Activated CD4-positive, alpha-beta T cell treated with anti-CD3 and anti-CD28 coated beads, Interleukin-2, amount 50 U/mL, for 1 hour (primary cell): ENCODE measurements at regions not wholly inside any gene's neighbourhood (a gene's known extent, or its start where the extent isn't known, plus 50 kb on each side); places are given as distances from the start of the nearest gene placed in this dataset.

Experiments used
- DNase-seq: peaks from one replicate; pipeline ENCODE4 v3.0.0-alpha.2; 2020

DNA sequence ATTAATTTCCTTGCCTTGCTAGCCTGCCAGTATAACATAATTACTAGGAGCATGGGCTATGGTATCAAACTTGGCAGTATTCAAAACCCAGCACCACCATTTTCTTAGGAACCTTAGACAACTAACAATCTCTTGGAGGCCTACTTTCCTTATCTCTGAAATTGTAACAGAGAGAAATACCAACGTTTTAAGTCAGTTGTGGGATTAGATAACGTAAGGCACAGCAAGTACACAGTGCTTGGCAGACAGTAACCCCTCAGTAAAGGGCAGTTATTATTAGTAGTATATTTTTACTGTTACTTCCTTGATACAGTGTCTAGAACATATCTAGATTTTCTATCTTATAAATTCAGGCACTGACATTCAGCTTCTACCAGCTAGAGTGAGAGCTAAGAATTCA lies 309.6 kb downstream of the ACTL7B start:
- no peak for DNase-seq

DNA sequence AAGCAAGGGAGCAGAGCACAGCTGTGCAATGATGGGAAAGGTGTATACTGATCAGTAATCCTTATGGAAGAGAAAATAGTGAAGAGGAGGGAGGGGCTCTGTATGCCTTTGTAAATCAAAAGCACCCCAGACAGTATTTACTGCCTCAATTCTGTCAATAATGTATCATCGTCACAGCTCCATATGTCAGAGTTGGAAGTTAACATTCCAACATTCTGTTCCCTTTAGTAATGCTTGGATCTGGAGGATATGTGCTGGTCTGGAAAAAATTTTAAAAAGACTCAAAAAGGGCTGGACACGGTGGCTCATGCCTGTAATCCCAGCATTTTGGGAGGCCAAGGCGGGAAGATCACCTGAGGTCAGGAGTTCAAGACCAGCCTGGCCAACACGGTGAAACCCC lies 310.4 kb downstream of the ACTL7B start:
- no peak for DNase-seq

DNA sequence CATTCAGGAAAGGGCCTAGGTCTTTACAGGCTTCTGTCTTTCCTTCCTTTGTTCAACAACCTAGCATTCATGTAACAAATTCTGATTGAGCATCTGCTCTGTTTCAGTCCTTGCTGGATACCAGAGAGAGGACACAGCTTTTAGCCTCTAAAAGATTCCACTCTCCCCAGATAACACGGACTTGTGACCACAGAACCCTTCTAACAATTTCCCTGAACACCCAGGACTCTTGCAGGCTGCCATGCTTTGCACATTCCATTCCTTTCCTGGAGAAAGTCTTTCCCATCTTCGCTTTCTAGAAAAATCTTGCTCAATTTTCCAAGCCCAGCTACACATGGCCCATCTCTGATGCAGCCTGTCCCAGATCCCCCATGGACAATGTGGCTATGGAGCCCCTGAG lies 310.9 kb downstream of the ACTL7B start:
- no peak for DNase-seq

- DNase-seq, result no peak
Measured at GRCh38 chr9:108543251-108543778, 312.5 kb downstream of the ACTL7B start.

- DNase-seq, result no peak
Measured at GRCh38 chr9:108537756-108538155, 318.0 kb downstream of the ACTL7B start.

DNA sequence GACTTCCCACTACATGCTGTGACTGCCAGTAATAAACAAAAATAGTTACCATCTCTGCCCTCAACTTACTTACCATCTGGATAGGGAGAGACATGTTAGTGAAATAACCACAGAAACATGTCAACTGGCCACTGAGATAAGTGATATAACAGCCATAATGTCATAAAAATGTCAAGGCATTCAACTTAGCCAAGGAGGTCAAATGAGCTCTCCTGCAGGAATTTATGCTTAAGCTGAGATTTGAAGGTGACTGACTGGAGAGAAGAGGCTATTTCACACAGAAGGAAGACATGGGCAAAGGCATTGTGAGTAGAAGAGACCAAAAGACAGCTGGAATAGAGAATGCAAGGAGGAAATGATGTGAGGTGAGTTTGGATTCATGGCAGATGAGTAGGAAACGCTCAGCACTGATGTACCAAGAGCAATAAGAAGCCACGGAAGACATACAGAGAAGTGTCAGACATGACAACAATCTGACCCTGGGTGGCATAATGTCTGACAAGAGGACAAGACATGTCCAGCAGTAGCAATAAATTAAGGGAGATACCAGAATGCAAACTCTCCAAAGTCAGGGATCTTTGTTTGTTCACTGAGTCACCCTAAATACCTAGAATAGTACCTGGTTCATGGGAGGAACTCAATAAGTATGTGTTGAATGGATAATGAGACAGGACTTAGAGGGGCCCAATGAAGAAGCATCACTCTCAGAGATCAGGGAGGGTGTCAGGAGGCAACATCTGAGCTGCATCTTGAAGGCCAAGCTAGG lies 318.8 kb downstream of the ACTL7B start:
- no peak for DNase-seq

DNA sequence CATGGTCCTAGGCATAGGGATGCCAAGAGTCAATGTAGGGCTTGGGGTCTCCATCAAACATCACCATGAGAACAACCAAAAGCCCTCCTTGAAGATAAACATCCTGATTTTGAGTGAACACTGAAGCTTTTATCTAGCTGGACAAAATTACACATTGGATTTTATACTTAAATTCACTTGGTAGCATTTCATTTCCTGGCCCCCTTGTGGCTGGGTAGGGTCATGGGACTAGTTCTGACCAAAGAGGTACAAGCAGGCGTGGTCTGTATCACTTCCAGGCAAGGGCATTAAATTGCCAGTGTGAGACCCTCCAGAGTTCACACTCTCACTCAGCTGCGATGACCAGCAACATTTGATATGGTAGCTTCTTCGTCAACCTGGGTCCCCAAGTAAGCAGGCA lies 320.3 kb downstream of the ACTL7B start:
- no peak for DNase-seq

GRCh38 chr9:108534741-108535140 lies 321.0 kb downstream of the ACTL7B start:
- DNase-seq, result no peak

GRCh38 chr9:108530141-108530540 lies 325.6 kb downstream of the ACTL7B start:
- DNase-seq, result no peak

GRCh38 chr9:108528231-108528630 lies 327.6 kb downstream of the ACTL7B start:
- no peak for DNase-seq

DNA sequence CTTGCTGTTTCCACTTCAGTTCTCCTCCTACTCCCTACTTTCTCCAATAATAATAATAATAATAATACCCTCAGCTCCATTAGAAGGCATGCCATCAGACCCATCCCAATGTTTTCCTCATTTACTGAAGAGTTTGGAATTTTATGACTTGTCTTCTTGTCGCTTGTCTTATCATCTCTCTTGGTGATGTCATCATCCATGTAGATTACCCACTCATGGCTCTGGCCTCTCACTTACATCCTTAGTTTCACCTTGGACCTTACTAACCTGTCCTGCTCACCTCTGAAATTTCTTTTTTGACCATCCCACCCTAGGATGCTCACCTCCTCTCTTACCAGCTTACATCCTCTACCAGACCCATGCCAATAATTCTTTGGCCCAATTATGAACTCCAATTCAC lies 329.3 kb downstream of the ACTL7B start:
- DNase-seq, result no peak

DNA sequence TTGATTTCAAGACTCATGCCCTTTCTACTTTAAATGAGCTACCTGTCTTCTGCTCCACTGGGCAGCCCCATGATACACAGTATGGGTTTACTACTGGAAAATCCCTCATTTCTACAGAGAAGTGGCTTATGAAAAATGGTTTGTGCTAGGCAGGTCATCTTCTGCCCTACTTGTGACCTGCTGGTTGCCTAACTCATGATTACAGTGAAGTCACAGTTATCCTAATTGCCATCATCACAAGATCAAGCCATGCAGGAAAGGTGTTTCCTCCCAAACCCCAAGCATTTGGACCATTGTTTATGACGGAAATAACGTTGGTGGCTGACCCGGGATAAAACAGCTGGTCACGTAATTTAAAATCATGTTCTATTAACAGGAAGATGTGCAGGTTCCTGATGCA lies 330.6 kb downstream of the ACTL7B start:
- no peak for DNase-seq

DNA sequence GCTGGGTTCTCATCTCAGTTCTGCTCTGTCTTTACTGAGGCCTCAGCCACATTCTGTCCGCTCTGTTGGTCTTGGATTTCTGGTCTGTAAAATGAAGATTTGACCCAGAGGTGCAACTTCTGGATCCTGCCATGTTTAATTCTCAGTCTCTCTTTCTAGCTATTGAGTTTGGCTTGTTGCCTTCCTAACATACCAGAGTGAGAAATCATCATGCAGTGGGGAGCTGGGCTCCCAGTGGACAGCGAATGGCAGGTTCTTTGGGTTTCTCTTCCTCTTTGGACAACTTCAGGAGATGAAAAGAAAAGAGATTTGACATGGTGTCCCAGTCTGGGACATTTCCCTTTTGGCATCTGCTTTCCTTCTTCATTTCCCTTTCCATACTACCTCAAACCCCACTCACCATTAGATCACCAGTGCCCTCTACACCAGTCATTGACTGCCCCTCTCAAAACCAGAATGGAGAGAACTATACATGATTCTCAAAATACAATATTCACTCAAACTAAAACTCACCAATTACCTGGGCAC lies 334.7 kb downstream of the ACTL7B start:
- DNase-seq, result no peak

GRCh38 chr9:108519437-108519836 lies 336.3 kb downstream of the ACTL7B start:
- no peak for DNase-seq

GRCh38 chr9:108517651-108518365 lies 338.0 kb downstream of the ACTL7B start:
- no peak for DNase-seq

DNA sequence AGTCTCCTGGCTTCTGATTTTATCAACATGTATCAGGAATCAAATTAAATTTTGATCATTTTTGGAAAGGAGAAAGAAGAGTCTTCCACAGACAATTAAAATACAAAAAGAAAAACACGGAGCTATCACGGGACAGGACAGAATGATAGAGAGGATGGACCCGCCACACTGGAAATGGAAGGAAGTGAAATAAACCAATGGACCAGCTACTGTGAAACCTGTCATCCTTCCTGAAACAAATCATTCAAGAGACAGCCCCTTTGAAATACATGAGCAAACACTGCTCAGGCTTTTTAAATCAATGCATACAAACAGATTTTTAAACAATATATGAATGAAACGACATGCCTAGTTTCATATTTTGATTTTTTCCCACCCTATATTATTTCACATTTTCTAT lies 339.4 kb downstream of the ACTL7B start:
- DNase-seq, result no peak

DNA sequence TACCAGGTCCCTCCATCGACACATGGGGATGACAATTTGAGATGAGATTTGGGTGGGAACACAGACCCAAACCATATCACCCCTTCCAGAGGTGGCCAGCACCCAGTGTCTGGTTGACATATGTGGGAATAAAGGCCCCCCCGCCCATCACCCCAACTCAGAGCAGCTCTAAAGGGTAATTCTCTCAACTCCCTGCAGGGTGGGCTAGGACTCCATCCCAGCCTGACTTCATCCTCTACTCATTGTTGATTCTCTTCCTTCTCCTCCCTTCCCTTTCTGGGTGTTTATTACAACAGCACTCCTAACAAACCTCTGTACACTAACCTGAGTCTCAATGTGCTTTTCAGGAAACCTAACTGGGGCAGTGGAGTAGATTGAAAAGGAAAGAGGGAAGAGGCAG lies 339.9 kb downstream of the ACTL7B start:
- DNase-seq, result no peak

DNA sequence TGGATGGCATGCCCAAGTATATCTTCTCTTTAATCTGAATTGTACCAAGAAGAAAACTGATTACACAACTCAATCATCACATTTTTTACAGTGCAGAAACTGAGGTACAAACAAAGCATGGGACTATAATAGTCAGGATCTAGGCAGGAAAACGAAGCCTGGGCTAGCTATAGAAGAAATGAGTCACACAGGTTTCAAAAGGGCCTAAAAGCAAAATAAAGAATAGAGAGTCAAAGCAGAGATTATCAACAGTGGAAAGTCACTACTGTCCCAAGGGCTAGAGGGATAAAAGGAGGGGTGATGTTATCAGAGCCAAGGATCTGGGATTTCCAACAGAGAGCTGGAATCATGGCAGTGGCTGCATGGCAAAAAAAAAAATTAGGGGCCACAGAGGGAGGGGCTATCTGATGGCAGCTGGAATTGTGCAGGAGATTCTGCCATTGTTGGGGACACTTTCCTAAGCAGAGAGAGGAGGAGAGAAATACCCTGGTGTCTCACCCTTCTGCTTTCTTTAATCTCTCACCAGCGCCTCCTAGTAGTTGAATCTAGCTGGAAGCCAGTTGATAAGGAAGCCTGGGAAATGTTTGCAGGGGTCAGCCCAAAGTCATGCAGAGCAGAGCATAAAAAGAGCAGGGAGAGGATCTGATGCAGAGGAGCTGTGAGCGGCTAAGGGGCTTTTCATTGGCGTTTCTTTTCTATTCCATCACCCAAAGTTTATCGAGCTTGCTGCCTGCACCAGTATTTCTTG lies 343.2 kb downstream of the ACTL7B start:
- no peak for DNase-seq

GRCh38 chr9:108511307-108511706 lies 344.5 kb downstream of the ACTL7B start:
- DNase-seq, result no peak

DNA sequence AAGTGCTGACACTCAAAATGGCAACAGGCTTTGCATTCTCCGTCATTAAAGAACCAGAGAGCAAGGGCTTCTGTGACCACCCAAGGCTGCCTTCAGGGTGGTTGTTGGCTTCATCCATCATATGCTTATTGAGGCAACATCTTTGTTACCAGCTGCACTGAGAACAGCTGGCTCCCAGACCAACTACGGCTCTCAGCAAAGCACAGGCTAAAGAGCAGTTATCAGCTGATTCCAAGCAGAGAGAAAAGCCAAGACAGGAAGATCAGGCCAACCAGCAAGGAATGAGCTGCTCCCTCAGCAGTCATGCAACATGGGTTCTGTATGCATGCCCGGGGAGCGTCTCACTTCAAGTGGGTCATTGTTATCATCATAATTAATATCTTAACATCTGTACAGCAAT lies 358.9 kb downstream of the ACTL7B start:
- no peak for DNase-seq

DNA sequence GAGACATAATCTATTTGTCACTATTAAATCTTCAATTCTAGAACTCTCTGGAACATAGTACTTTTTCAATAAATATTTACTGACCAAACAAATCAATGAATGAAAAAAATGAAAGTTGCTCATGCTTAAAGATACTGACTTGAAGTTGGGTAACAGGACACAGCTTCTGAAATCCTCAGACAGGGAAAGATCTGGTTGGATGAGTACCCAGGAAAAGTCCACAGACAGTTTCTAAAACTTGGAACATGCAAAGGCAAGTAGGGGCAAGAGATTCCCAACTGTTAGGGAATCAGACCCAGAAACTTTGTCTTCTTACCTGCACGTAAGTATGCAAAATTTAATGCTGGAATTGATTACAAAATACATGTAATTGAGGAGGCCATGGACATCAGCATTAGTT lies 366.2 kb downstream of the ACTL7B start:
- DNase-seq, result no peak

GRCh38 chr9:108486831-108487230 lies 369.0 kb downstream of the ACTL7B start:
- DNase-seq, result no peak

DNA sequence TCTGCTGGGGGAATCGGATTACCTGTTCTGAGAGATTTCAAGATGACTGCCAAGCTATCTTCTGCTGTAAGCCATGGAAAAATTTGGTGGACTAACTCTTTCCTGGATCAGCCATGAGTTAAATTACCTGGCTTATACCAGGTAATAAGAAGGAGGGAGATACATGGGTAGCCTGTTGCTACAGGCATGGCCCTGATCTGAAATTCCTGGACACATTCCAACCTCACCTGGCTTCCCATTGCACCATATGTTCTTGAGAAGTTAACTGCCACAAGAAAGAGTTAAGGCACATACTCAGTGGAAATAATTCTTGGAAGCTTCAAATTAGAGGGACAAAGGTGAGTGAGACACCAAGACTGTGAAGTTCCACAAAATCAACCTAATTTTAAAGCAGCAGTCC lies 371.3 kb downstream of the ACTL7B start:
- no peak for DNase-seq
